ENCODE measurements at regions not wholly inside any gene's neighbourhood (a gene's known extent, or its start where the extent isn't known, plus 50 kb on each side); places are given as distances from the start of the nearest gene placed in this dataset.
A peak's percentile ranks its signal among the peaks of the same experiment; 100 is the strongest.

DNA sequence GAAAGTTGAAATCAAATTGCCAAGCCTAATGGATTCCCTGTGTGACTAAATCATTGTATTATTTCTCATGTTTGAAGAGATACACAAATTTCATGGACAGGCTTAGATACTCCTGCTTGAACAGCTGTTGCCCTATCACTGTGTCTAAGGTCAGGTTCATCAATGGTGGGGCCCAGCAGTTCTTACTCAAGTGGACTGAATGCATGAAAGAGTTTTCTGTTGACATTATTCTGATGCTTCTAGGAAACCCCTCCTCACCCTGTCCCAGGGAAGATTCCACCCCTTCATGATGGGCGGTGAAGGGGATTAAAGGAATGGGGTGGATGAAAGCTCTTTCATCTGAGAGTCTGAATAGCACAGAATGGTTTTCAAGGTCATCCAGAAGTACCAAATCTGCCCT, 148.8 kb downstream of the INO80D start:
- DNase-seq, result no peak

DNA sequence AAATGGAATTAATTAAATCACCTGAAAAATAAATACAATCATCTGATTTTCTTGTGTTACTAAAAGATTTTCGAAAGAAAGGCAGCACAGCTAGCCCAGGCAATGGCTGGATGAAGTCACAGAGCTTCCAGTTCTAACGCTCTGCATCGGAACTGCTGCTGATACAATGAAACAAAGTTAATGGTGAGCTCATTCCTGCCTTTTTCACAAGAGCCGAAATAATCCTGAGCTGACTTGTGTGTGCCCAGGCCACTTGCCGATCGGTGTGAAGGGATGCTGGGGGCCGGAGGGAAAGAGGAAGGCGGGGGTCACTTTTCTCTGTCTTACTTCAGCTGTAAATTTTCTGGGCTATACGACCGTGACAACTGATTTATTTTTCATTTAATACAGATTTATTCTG, 149.5 kb downstream of the INO80D start:
- no peak for DNase-seq

DNA sequence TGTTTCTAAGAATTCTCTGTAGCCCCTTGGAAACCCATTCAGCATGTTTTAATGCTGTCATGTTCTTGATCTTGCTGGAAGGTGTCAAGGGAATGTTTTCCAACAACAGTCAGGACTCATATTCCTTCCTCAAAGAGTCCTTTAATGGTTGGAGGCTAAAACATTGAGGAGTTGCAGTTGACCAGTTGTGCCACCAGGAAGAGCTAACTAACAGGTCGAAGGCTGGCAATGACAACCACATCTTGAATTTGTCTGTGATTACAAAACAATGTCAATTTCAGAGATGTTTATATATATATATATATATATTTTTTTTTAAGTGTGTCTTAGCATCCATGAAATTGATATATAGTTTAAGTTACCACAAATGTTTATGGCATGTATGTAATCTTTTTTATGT, 151.5 kb downstream of the INO80D start:
- no peak for DNase-seq

DNA sequence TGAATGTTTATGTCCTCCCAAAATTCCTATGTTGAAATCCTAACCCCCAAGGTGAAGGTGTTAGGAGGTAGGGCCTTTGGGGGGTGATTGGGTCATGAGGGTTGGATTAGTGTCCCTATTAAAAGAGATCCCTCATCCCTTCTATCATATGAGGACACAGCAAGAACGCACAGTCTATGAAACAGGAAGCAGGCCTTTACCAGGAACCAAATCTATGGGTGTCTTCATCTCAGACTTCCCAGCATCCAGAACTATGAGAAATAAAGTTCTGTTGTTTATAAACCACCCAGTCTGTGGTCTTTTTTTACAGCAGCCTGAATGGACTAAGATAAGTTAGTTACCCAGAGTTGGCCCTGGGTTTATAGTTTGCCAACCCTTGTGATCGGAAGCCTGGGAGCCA, 153.1 kb downstream of the INO80D start:
- DNase-seq, result no peak

DNA sequence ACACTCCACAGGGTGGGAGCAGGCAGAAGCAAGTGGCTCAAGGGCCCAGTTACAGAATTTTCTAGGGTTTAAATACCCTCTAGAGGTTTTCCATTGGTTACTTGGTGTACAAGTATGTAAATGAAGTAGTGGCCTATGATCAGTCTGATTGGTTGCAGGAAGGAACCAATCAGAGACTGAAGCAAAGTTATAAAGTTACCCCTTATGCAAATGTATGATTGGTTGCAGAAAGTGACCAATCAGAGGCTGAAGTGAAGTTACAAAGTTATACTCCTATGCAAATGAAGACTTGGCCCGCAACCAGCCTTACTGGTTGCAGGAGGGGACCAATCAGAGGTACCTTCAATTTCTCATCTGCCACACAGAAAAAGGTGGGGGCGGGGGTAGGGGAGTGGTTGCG, 154.6 kb downstream of the INO80D start:
- no peak for DNase-seq

DNA sequence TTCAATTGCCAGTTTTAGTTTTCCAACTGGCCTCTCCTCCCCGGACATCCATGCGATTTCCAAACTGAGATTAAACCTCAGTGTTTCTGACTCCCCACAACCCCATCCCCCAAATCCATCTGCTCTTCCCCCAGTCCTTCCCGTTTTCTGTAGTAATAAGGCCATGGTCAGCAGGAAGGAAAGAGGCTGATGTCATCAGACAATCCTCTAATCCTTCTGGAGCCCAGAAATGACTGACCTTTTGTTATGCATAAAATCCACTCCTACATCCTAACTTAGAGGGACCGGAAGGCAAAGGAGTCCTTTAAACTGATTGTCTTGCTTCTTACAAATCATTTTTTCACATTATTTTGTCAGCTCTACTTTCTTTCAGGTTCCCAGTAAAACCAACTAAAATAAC, 155.8 kb downstream of the INO80D start:
- no peak for DNase-seq

DNA sequence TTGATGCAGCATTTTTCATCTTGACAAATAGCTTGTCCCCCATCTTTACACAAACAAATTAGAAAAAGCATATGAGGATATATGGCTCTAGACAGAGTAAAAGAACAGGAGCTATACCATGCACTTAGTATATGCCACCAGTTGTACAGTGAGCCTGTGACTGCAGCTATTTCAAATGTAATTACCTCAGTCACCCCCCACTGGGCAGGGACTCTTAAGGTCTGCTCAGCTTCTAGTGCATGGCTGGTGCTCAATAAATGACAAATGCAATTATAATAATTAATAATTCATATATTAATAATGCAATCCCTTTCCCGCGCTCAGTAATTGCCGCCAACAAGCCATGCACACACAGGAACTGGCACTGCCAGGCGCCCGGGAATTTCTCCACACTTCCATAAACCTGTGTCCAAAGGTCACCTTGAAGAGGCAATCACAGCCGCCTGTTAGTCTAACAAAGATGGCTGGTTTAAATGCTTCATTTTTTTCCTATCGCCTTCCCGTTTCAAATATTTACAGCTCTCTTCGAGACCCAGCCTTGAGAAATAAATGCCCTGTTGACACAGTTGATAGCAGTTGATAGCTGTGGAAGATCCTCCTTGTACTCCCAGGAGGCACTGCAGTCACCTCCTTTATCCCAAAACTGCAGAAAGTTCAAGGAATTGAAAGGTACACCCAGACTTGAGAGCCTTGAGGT, 156.6 kb downstream of the INO80D start:
- DNase-seq, result no peak

DNA sequence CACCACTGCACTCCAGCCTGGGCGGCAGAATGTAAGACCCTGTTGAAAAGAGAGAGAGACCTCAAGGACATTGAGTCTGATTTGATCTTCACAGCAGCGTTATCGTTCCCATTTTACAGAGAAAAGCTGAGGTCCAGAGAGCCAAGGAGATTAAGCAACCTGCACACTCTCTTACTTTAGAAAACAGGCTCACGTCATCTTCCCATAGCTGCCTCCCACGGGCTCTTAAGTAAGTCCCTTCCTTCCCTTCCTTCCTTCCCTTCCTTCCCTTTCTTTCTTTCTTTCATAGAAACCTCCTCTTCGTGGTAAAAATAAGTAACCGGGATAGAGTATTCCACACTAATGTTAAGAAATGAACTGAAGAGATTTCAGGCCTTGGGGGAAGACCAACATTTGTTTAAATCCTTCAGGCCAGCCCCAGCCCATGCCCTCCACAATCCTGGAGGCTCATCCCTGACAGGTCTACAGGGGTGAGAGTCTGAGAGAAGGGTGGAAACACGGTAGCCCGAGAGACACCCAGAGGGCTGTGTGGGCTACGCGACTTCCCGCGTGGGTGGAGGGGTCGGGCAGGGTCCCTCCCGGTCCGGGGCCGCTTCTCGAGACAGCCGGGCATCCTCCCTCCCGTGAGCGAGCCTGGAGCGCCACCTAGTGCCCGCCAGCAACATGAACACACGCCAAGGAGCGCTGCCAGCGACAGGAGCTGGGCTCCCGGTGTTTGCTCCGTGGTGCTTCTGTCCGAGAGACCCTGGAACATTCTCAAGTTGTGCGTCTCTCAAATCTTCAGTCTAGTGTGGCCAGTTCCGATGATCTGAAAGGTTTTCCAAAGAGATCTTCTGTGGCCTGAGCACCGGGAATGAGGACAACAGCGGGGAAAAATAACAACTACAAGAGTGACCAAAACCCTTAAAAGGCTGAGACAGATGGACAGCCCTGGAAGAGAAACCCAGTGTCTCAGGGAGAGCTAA, 160.3 kb downstream of the INO80D start:
- DNase-seq, result peak; percentile 58

DNA sequence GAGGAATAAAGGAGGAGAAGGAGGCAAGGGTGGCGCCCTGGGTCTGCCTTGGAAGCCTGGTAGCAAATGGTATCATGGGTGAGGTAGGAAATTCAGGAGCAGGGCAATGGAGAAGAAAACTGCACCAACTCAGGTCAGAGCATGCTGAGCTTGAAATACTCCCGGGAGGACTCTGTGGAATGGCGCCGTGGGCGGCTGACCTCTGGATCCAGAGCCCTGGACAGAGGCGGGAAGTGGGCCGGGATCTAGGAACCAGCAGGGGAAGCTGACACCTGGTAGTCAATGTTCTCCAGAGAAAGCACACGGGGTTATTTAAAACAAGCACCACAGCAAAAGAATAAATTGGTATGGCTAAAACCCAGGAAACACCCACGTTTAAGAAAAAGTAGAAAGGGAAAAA, 161.3 kb downstream of the INO80D start:
- DNase-seq, result no peak

DNA sequence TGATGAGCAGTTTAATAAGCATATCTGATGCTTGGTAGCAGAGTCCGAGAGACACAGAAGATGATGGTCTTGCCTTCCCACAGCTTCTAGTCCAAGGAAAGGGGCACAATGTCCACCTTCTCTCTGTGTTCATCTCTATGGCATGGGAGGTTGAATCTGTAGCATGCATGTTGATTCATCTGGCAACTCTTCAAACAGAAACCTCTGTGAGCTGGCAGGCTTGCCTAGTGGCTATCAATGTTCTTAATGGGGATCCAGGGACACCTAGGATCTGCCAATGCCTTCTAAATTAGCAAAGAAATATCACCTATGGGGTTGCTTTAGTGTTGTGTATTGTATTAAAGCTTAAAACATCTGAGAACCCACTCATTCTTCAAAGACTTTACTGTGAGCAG, 170.8 kb downstream of the INO80D start:
- no peak for DNase-seq

DNA sequence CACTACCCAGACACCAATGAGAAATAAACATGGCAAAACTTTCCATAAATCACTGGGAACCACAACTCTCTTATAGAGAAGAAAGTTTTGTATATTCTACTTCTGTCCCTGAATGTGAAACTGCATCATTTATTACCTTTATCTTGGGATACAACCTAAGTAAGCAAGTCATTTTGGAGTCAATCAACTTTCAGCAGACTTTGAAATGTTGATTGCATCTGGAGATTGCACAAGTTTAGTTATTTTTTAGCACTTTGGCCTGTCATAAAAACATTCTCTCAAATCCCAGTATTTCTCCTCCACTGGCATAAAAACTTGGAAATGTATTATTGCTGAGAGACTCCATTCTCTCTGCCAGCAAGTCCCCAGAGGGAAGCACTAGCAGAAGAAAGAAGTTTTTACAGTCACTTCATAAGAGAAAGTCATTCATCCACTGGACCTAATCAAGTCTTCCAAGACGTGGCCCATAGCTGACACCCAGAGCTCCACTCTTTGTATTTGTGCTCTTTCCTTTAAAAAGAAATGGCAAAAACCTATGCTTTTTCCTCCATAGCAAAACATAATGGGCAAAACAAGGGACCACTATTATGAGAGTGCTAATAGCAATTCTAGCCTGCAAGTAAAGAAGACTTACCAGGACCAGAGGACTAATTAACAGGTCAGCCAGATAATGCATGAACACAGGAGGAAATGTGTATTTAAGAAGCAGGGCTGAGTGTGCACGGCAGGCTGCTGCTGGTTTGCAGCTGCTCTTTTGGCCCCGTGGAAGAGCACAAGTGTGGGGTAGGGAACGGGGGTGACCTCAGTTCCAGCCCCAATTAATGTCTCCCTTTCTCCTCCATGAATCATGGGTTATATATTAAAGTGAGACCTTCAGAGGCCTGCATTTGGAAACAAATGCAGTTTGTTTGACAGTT, 171.5 kb downstream of the INO80D start:
- no peak for DNase-seq

DNA sequence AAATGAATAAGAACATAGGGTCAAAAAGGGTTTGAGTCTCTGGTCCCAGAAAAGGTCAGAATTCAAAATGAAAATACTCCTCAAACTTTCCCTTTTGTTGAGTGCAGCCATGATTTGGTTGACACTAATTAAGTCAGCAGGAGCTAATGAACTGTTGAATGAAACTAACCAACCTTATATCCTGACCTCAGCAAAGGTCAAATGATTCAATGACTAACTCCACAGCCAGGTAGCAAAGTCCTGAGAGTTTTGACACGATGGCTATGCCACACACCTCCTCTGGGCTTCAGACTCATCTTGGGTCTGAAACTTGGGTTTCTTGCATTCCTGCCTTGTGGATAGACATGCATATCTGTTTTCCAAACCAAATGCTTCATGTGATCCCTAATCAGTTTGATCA, 172.3 kb downstream of the INO80D start:
- no peak for DNase-seq

DNA sequence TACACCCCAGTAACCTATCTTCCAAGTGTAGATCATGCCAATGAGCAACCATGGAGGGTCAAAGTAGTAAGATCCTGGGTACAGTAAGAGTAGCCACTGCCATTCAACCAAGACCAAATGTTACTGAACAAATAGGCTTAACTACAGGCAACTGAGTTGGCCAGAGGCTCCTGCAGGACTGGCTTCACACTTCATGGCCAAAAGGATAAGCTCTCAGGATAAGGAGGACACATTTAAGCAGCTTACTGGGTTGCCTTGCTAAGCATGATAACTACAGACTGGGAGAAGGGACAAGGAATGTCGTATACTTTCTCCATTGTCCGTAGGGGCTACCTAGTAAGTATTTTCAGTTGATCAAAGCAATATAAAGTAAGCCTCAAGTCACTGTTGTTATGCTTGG, 174.7 kb downstream of the INO80D start:
- no peak for DNase-seq

DNA sequence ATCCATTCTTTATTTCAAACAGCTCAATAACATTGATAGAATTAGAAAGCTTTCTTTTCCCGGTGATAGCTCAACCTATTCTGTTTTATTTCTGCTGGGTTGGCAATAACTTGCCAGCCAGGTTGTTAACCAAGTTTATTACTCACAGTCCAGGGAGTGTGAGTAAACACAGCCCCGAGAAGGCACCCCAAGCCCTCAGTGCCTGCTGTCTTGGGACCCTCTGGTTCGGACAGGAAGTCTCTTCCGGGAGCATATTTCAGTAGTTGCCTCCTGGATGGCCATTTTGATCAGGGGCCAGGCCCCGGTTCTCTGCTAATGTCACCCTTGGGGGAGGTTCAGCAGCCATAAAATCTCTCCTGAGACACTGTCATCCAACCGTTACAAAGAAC, 176.8 kb downstream of the INO80D start:
- DNase-seq, result no peak

DNA sequence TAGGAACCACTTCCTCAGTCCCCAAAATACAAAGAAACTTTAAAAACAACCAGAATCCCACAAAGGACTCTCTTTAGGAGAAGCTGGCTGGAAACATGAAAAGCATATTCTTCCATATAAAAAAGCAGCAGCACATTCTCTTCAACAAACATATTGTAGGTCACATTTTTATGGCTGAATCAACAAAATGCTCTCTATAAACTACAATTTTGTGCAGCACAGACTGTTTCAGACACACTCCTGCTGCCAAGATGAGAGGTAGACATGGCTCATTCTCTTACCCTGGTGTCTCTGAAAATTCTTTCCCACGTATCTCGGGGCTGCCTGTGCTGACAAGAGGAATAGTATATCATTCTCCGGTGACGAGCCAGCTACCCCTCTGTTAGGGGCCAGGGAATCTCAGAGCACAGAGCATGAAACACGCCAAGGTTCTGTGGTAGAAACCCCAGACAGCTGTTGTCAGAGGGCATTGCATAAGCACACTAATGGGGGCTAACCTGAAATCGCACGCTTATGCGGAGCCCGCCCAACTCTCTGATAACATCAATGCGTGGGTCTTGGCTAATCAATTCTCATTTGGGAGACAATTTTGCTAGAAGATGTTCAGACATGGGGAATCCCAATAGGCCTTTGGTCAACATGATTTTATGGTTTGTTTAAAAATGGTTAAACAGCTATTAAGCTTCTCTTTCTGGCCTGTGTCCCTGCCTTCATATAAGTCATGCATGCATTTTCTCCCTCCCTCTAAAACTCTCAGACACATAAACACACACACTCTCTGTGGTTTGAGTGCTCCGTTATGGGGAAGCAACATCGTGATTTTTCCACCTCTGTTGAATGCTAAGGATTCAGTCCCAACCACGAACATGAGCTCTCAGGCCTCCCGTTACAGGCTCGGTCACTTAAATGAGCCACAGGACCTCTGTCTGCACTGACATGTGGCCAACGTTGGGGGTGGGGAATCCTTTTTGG, 177.5 kb downstream of the INO80D start:
- DNase-seq, result no peak

DNA sequence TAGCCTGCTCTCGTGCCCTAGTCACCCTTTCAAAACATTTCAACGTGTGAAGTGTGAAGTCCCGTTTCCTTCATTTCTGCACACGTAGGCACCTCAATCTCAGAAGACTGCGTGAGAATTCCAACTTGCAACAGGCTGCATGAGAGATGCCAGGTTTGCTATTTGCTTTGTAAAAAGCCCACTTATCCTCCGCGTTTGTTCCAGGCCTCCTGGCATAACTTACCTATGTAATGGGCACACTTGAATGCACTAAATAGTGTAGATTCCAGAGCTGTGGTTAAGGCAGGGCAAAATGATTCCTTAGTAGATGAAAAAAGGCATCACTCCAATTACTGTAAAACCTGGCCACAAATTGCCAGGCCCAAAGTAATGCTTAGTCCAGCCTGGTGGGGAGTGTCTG, 179.6 kb downstream of the INO80D start:
- no peak for DNase-seq

DNA sequence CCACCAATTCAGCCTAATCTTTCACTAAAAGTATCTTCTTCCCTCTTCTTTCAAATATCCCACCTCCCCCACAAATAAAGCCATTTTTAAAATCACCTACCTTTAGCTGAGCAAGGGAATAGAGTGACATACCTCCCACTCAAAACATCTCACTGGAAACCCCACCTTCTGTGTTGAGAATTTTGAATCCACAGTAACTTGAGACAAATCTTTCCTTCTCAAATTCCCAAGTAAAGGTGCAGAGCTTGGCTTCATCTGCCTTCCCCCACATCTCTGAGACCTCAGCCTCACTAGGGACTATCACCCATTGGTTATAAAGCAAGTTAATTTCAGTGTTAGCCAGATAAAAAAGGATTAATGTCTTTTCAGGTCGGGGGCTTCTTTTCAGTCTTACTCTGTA, 180.4 kb downstream of the INO80D start:
- no peak for DNase-seq

DNA sequence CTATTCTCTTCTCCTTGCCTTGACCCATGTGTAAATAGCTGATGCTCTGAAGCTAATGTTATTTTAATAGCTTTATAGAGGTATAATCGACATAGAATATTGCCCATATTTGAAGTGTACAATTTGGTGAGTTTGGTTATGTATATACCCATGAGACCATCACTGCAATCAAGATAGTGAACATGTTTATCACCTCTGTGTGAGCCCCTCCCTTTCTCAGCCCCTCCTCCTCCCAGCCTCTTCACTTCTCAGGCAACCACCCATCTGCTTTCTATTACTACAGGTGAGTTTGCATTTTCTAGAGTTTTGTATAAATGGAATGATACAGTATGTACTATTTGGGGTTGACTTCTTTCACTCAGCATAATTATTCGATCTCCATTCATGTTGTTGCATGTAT, 181.1 kb downstream of the INO80D start:
- DNase-seq, result no peak

DNA sequence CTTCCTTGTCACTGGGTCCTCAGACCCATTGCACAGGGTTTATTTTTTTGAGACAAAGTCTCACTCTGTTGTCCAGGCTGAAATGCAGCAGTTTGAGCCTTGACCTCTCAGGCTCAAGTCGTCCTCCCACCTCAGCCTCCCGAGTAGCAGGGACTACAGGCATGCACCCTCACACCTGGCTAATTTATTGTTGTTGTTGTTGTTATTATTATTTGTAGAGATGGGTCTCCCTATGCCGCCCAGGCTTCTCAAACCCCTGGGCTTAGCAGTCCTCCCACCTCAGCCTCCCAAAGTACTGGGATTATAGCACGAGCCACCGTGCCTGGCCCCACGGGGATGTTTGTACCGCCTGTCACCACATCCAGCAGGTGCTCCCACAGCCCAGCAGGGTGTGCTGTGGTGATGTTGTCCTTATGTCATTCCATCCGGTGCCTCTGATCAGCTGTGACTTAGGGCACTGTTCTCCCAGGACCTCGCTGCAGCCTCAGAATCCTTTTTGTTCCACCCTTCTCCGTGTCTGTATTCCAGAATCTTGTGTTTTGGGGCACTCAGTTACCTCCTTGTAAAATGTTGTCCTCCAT, 182.3 kb downstream of the INO80D start:
- no peak for DNase-seq

DNA sequence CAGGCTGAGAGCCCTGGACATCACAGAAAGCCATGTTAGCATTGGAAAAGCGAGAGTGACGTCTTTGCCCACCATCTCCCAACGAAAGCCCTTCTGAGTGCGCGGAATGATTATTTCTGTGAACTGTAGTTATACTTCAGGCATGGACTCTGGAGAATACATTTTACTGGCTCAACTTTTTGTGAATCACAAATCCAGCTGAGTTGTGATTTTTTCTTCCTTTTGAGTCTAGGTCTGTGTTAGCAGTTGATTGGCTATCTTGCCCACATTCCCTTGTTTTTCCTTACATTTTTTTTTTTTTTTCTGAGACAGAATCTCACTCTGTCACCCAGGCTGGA, 183.1 kb downstream of the INO80D start:
- DNase-seq, result no peak

DNA sequence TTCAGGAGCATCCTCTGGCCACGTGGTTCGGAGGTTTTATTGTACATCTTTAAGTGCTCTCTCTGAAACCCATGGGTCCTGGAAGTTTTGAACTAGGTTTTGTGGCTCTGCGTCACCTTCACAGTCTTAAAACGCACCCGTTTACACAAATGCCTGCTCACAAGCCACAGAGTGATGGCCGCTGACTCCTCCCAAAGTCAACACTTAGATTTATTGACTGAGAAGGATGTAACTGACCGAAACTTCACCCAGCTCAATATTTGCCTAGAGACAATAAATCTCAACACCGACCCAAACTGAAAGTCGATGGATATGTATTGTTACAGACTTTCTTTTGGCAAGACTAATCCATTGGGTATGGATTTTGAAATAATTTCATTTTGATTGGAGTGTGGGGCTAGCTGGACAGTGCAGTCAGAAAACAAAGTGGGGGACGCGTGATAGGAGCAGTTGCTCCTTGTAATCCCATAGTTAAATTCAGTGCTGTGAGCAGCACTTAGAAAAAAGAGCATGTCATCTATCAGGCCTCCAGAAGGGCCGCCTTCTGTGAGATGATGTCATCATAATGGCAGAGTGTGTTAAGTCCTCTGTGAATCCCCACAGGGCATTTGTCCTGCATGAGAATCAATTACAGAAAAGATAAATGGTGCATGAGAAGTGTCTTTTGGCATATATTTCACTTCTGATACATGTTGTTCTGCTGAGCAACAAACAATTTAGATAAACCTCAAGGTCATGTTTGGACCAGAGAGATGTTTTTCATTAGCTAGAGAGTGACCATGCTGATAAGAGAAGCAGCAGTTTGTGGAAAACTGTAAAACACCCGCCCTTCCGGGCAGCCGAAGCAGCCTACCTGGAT, 183.7 kb downstream of the INO80D start:
- no peak for DNase-seq
